ENCODE measurements at regions not wholly inside any gene's neighbourhood (a gene's known extent, or its start where the extent isn't known, plus 50 kb on each side); places are given as distances from the start of the nearest gene placed in this dataset.

DNA sequence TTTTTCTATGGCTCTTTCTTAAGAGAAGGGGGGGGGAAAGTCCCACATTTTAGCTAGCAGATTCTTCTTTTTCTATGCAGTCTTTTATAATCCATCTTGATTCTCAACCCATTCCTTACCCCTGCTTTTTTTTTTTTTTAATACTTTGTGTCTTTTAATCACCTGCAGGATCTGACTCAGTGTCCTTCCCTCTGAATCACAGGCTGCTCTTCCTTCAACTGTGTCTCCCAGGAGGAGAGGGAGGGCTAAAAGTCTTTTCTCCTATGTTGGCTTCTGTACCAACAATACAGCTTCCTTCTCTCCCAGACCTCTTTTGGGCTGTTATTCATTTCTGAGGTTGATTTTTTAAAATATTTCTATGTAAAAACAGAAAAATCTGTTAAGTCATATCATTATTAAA is 686.2 kb downstream of the ADGRL2 start:
- no peaks in the 10 kb centered on the region for H3K9me3 Mint-ChIP-seq
- H3K27ac Mint-ChIP-seq (ENCODE audit: unreplicated experiment), result no peak overlapping the region

DNA sequence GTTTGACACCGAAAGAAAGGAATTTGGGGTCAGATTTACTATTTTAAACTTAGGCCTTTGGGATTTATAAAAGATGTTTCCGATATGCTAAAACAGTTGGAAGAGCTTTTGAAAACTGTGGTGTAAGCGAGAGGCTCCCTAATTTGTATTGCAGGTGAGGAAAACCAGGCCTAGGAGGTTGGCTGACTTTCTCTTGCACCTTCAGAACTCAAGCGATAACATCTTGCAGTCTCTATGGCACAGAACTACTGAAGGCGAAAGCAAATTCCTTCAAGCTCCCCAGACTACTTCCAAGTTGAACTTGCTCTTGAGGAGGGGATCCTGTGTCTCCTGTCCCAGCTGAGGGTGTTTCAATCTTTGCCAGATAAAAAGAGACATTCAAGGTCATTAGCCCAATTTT is 685.7 kb downstream of the ADGRL2 start:
- peaks cover 16% of the 10 kb centered on the region for H3K4me1 Mint-ChIP-seq
- no peaks in the 10 kb centered on the region for H3K36me3 Mint-ChIP-seq (ENCODE audit: low read depth)
- DNase-seq (ENCODE audit: low read depth, low spot score), result no peak
- no peak overlapping the region for H3K4me3 Mint-ChIP-seq
- TF ChIP-seq, protein P1, sequence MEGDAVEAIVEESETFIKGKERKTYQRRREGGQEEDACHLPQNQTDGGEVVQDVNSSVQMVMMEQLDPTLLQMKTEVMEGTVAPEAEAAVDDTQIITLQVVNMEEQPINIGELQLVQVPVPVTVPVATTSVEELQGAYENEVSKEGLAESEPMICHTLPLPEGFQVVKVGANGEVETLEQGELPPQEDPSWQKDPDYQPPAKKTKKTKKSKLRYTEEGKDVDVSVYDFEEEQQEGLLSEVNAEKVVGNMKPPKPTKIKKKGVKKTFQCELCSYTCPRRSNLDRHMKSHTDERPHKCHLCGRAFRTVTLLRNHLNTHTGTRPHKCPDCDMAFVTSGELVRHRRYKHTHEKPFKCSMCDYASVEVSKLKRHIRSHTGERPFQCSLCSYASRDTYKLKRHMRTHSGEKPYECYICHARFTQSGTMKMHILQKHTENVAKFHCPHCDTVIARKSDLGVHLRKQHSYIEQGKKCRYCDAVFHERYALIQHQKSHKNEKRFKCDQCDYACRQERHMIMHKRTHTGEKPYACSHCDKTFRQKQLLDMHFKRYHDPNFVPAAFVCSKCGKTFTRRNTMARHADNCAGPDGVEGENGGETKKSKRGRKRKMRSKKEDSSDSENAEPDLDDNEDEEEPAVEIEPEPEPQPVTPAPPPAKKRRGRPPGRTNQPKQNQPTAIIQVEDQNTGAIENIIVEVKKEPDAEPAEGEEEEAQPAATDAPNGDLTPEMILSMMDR (conservative IDR thresholded peaks at IDR 0.05), result no peak
- H3K9me3 Mint-ChIP-seq, result no peaks in the 10 kb centered on the region
- H3K27ac Mint-ChIP-seq (ENCODE audit: unreplicated experiment), result no peak overlapping the region
- no peaks in the 10 kb centered on the region for H3K27me3 Mint-ChIP-seq (ENCODE audit: low read depth)

More for the DNA sequence above, 686.2 kb downstream of the ADGRL2 start:
- H3K27me3 Mint-ChIP-seq (ENCODE audit: low read depth), result no peaks in the 10 kb centered on the region
- H3K36me3 Mint-ChIP-seq (ENCODE audit: low read depth), result no peaks in the 10 kb centered on the region
- H3K4me1 Mint-ChIP-seq, result peaks cover 16% of the 10 kb centered on the region
- no peak overlapping the region for H3K4me3 Mint-ChIP-seq
- TF ChIP-seq, protein P1 (conservative IDR thresholded peaks at IDR 0.05), result no peak
- DNase-seq (ENCODE audit: low read depth, low spot score), result no peak

DNA sequence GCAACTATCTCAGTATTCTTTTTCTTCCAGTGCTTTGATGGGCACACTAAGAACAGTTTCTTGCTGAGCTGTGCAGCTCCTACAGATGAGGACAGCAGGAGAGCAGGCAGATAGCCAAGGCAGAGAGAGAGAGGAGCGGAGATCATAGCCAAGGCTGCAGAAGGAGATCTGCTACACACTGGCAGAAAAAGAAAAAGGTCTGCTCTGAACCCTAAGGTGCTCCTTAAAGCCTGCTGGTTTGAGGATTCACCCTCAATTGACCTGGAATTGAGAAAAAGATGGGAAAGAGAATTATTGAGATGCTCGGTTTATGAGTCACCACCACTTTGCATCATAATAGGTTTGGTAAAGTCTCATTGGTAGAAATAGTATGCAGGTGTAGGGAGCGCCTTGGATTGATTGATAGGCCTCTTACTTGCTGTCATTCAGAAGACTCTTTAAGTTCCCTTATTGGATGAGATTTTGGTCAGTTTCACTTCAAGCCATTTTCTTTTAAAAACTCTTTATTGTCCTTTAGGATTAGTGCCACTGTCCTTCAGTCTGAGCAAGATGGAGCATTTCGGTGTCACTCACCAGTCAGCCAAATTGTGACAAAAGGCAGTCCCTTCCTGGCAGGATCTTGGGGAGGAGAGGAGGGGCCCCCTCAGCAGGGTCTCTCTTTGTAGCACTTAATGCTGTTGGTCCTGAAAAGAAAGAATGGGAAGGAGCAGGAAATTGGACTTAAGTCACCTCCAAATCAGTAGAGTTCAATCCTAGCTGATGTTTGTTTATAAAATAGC is 685.0 kb downstream of the ADGRL2 start:
- Mint-ChIP-seq H3K27me3 (ENCODE audit: low read depth) (no peaks in the 10 kb centered on the region), H3K9me3 (no peaks in the 10 kb centered on the region), H3K27ac (ENCODE audit: unreplicated experiment) (peak overlapping the region; percentile 23), H3K4me3 (peak overlapping the region; percentile 6), H3K4me1 (peaks cover 16% of the 10 kb centered on the region), H3K36me3 (ENCODE audit: low read depth) (no peaks in the 10 kb centered on the region)
- TF ChIP-seq, protein P1 (conservative IDR thresholded peaks at IDR 0.05), result no peak
- no peak for DNase-seq (ENCODE audit: low read depth, low spot score)

DNA sequence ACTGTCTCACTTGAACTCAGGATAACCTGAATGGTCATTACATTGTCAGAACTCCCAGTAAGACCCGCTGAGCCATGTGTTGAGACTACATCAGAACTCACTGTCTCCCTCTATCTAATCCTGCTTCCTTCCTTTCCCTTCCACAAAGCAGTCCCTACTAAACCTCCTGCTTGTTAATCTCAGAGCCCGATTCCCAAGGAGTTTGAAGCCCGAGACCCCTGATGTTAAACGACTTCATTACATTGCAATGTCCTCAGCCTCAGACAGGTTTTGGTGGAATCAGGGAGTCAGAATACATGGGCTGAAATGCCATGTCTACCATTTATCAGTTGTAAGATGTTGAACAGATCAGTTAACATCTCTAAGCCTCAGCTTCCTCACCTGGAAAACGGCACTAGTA is 682.4 kb downstream of the ADGRL2 start:
- H3K9me3 Mint-ChIP-seq, result no peaks in the 10 kb centered on the region
- TF ChIP-seq, protein P1 (conservative IDR thresholded peaks at IDR 0.05), result no peak
- DNase-seq (ENCODE audit: low read depth, low spot score), result no peak
- H3K4me1 Mint-ChIP-seq, result peaks cover 21% of the 10 kb centered on the region
- no peak overlapping the region for H3K27ac Mint-ChIP-seq (ENCODE audit: unreplicated experiment)
- H3K27me3 Mint-ChIP-seq (ENCODE audit: low read depth), result no peaks in the 10 kb centered on the region
- H3K4me3 Mint-ChIP-seq, result no peak overlapping the region
- H3K36me3 Mint-ChIP-seq (ENCODE audit: low read depth), result no peaks in the 10 kb centered on the region

DNA sequence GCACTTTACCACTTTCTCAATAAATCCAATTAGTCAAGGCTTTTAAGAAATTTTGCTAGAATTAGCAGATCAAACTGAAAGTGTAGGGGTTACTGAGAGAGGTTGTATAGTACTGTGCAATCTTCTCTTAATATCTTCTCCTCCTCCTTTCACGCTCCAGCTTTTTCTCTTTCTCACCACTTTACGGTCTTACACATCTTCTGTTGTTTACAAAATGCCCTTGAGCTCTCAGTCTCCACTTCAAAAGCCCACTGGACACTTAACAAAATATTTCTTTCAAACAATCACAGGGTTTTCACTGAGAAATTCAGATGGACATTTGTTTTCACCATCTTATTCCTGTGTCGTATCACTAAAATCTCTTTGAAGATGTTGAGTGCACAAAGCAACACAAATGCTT is 678.2 kb downstream of the ADGRL2 start:
- DNase-seq (ENCODE audit: low read depth, low spot score), result no peak
- TF ChIP-seq, protein P1 (conservative IDR thresholded peaks at IDR 0.05), result no peak
- H3K9me3 Mint-ChIP-seq, result peaks cover 7% of the 10 kb centered on the region
- H3K27me3 Mint-ChIP-seq (ENCODE audit: low read depth), result no peaks in the 10 kb centered on the region
- peaks cover 5% of the 10 kb centered on the region for H3K4me1 Mint-ChIP-seq
- no peak overlapping the region for H3K4me3 Mint-ChIP-seq
- H3K27ac Mint-ChIP-seq (ENCODE audit: unreplicated experiment), result no peak overlapping the region
- H3K36me3 Mint-ChIP-seq (ENCODE audit: low read depth), result no peaks in the 10 kb centered on the region
